ENCODE measurements at regions not wholly inside any gene's neighbourhood (a gene's known extent, or its start where the extent isn't known, plus 50 kb on each side); places are given as distances from the start of the nearest gene placed in this dataset.

- Histone ChIP-seq H3K79me2 (ENCODE audit: control insufficient read depth, insufficient read depth, low read length) (no peaks in the 10 kb centered on the region), H3K4me2 (ENCODE audit: insufficient read depth, low read length) (no peak overlapping the region), H3K27ac (ENCODE audit: extremely low read depth, low read depth, low read length) (no peak overlapping the region), H4K20me1 (replicated peaks; ENCODE audit: control insufficient read depth, insufficient read depth, low read length) (peaks cover 8% of the 10 kb centered on the region), H3K4me1 (replicated peaks in 1 of 2; ENCODE audit: control insufficient read depth in 2 of 2, insufficient read depth in 2 of 2, low read length in 2 of 2) (peaks cover 0 to 4% of the 10 kb centered on the region in 2 experiments; a peak in 4 of 5 replicates), H3K36me3 (ENCODE audit: control insufficient read depth, insufficient read depth, low read length) (no peaks in the 10 kb centered on the region), H3K4me3 (no peak overlapping the region), H3K9ac (ENCODE audit: insufficient read depth in 1 of 2, low read depth in 2 of 2, low read length in 2 of 2) (no peak overlapping the region), H3K9me3 (replicated peaks; ENCODE audit: control insufficient read depth, insufficient read depth, low read depth, low read length) (no peaks in the 10 kb centered on the region), H3K9me1 (ENCODE audit: control insufficient read depth, insufficient read depth, low read length) (no peaks in the 10 kb centered on the region), H2AFZ (ENCODE audit: low read depth, low read length) (no peak overlapping the region), H3K27me3 (ENCODE audit: control insufficient read depth in 2 of 2, insufficient read depth in 2 of 2, low read length in 2 of 2) (peaks cover 5 to 42% of the 10 kb centered on the region in 2 experiments; a peak in 3 of 5 replicates)
- POLR2A ChIA-PET = interaction anchor here (0.5 to 2.3 kb wide), 4 partner anchors 10 to 65 kb away, joined by 3 to 5 read pairs (median 4); no protein-coding TSS in a partner anchor
- DNase-seq (ENCODE audit: extremely low read depth in 1 of 4, low spot score in 3 of 4) (no peak), FAIRE-seq (no peak), ATAC-seq (no peak)
- no TSS peak for BruUV-seq (replicated peaks)
- WGBS (ENCODE audit: insufficient coverage, low coverage, missing lambda C conversion rate) = 0% methylated on average over 3 of the region's 3 CpGs
- in situ Hi-C loops (cut with MboI) (no loop called here), intact Hi-C loops (cut with micrococcal nuclease) (no loop called here)
- CTCF ChIA-PET (ENCODE audit: low intra/inter-chr PET ratio) = no interaction called here
- TF ChIP-seq RBM39 (optimal IDR thresholded peaks at IDR 0.05; ENCODE audit: low read depth, low read length) = no peak
- no peak for TF ChIP-seq MITF (IDR thresholded peaks at IDR 0.05)
- TF ChIP-seq NFE2 (IDR thresholded peaks at IDR 0.05; ENCODE audit: low read depth) = peak; percentile 33; the same call in 1 of the 2 replicates
- no peak for TF ChIP-seq HOXB6 (CRISPR knock-in tag; IDR thresholded peaks at IDR 0.05; ENCODE audit: borderline replicate concordance)
- TF ChIP-seq CBX2 (IDR thresholded peaks at IDR 0.05; ENCODE audit: insufficient read depth, low read length, poor library complexity, severe bottlenecking) = no peak
- TF ChIP-seq, protein P1, sequence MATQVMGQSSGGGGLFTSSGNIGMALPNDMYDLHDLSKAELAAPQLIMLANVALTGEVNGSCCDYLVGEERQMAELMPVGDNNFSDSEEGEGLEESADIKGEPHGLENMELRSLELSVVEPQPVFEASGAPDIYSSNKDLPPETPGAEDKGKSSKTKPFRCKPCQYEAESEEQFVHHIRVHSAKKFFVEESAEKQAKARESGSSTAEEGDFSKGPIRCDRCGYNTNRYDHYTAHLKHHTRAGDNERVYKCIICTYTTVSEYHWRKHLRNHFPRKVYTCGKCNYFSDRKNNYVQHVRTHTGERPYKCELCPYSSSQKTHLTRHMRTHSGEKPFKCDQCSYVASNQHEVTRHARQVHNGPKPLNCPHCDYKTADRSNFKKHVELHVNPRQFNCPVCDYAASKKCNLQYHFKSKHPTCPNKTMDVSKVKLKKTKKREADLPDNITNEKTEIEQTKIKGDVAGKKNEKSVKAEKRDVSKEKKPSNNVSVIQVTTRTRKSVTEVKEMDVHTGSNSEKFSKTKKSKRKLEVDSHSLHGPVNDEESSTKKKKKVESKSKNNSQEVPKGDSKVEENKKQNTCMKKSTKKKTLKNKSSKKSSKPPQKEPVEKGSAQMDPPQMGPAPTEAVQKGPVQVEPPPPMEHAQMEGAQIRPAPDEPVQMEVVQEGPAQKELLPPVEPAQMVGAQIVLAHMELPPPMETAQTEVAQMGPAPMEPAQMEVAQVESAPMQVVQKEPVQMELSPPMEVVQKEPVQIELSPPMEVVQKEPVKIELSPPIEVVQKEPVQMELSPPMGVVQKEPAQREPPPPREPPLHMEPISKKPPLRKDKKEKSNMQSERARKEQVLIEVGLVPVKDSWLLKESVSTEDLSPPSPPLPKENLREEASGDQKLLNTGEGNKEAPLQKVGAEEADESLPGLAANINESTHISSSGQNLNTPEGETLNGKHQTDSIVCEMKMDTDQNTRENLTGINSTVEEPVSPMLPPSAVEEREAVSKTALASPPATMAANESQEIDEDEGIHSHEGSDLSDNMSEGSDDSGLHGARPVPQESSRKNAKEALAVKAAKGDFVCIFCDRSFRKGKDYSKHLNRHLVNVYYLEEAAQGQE (IDR thresholded peaks at IDR 0.05; ENCODE audit: borderline replicate concordance) = no peak
- TF ChIP-seq, protein P1 (CRISPR knock-in tag; IDR thresholded peaks at IDR 0.05; ENCODE audit: low read depth) = no peak
- TF ChIP-seq C11orf30 (IDR thresholded peaks at IDR 0.05; ENCODE audit: low read depth) = peak; percentile 51; the same call in 1 of the 2 replicates
- no peak for TF ChIP-seq CBX1 (IDR thresholded peaks at IDR 0.05; ENCODE audit: low read depth)
- no peak for TF ChIP-seq PTRF (tag; IDR thresholded peaks at IDR 0.05)
- no peak for TF ChIP-seq CBFA2T2 (conservative IDR thresholded peaks at IDR 0.05)
- TF ChIP-seq SOX6 (IDR thresholded peaks at IDR 0.05) = 0 out of 2 replicates have a peak, but pooled peaks have one; percentile 39
- TF ChIP-seq GATAD2B (IDR thresholded peaks at IDR 0.05; ENCODE audit: borderline replicate concordance) = no peak
These were observed 73.3 kb upstream of the COL13A1 start for GRCh38 chr10:69728335-69728870.

All from K562 (cell line).